ENCODE measurements at regions not wholly inside any gene's neighbourhood (a gene's known extent, or its start where the extent isn't known, plus 50 kb on each side); places are given as distances from the start of the nearest gene placed in this dataset.

DNA sequence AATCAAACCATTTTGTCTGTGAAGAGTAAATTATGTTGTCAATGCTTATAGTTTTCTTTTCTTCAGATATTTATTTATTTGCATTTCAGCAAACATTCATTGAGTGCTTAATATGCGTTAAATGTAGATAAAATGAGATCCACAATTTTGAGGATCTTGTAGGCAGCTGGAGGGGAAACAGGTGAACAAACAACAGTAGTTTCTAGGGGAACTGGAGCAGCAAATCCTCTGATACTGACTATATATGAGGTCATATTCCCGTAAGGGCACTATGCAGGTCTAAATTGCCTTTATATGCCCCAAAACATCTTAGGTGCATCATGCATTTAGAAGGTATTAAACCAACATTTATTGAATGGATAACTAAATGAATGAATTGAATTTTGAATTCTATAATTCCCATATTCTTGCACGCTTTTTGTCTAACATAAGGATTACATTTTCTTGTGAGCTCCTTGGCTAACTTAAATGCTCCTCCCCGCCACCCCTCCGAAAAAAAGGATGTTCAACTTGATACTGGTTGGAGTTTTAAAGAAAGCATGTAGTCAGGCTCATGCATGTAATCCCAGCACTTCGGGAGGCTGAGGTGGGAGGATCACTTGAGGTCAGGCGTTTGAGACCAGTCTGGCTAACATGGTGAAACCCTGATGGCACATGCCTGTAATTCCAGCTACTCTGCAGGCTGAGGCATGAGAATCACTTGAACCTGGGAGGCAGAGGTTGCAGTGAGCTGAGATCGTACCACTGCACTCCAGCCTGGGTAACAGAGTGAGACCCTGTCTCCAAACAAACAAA, 299.8 kb downstream of the TMEM38B start:
- TF ChIP-seq, protein P1, sequence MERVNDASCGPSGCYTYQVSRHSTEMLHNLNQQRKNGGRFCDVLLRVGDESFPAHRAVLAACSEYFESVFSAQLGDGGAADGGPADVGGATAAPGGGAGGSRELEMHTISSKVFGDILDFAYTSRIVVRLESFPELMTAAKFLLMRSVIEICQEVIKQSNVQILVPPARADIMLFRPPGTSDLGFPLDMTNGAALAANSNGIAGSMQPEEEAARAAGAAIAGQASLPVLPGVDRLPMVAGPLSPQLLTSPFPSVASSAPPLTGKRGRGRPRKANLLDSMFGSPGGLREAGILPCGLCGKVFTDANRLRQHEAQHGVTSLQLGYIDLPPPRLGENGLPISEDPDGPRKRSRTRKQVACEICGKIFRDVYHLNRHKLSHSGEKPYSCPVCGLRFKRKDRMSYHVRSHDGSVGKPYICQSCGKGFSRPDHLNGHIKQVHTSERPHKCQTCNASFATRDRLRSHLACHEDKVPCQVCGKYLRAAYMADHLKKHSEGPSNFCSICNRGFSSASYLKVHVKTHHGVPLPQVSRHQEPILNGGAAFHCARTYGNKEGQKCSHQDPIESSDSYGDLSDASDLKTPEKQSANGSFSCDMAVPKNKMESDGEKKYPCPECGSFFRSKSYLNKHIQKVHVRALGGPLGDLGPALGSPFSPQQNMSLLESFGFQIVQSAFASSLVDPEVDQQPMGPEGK (CRISPR knock-in tag; IDR thresholded peaks at IDR 0.05; ENCODE audit: borderline replicate concordance): no peak
- no peak for TF ChIP-seq ZFP30 (CRISPR knock-in tag; IDR thresholded peaks at IDR 0.05)
- TF ChIP-seq BACH2 (CRISPR knock-in tag; IDR thresholded peaks at IDR 0.05; ENCODE audit: borderline replicate concordance): no peak
- no peak for TF ChIP-seq ZFP3 (CRISPR knock-in tag; IDR thresholded peaks at IDR 0.05)
